NT2/D1 (cell line): ENCODE measurements at regions not wholly inside any gene's neighbourhood (a gene's known extent, or its start where the extent isn't known, plus 50 kb on each side); places are given as distances from the start of the nearest gene placed in this dataset.

Source experiments
- YY1 ChIP-seq: IDR thresholded peaks from 2 replicates; pipeline ENCODE4 v1.6.1; 2011; ENCODE audit not compliant: insufficient read length, insufficient read depth
- ZNF274 ChIP-seq: IDR thresholded peaks from 2 replicates; pipeline ENCODE4 v1.6.1; 2011; ENCODE audit warnings: mild to moderate bottlenecking, low read depth, low read length

DNA sequence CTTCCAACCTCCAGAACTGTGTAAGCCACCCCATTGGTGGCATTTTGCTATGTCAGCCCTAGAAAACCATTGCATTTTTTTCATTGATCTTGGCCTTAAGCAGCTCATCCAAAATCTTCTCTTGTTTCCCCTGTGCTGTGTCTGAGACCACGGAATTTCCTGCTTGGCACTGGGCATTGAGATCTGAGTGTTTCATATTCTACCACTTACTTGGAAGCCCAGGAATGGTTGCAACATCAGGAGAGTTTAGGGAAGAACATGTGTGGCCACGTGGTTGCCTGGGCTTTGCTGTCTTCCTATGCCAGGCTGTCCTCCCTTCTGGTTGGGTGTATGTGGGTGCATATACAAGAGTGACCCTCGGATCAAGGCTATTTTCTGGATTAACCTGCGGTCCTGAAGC, 139.3 kb upstream of the PMEPA1 start:
- TF ChIP-seq ZNF274 (no peak), YY1 (no peak)
